ENCODE measurements at regions not wholly inside any gene's neighbourhood (a gene's known extent, or its start where the extent isn't known, plus 50 kb on each side); places are given as distances from the start of the nearest gene placed in this dataset.

GRCh38 chr9:1837453-1838084 lies 177.6 kb upstream of the SMARCA2 start:
- Mint-ChIP-seq H3K27me3 (no peaks in the 10 kb centered on the region), H3K4me1 (no peaks in the 10 kb centered on the region), H3K27ac (ENCODE audit: low read depth) (no peak overlapping the region), H3K9me3 (no peaks in the 10 kb centered on the region), H3K4me3 (no peak overlapping the region), H3K36me3 (ENCODE audit: insufficient read depth) (no peaks in the 10 kb centered on the region)
- ATAC-seq (replicated peaks; ENCODE audit: extremely low read depth, poor library complexity, severe bottlenecking) (no peak), DNase-seq (ENCODE audit: low spot score in 2 of 2) (no peak)

GRCh38 chr9:1839909-1840308 lies 175.2 kb upstream of the SMARCA2 start:
- H3K27ac Mint-ChIP-seq (ENCODE audit: low read depth), result no peak overlapping the region
- no peaks in the 10 kb centered on the region for H3K9me3 Mint-ChIP-seq
- DNase-seq (ENCODE audit: low spot score in 2 of 2) (no peak), ATAC-seq (replicated peaks; ENCODE audit: extremely low read depth, poor library complexity, severe bottlenecking) (no peak)
- H3K4me3 Mint-ChIP-seq, result no peak overlapping the region
- H3K27me3 Mint-ChIP-seq, result no peaks in the 10 kb centered on the region
- no peaks in the 10 kb centered on the region for H3K36me3 Mint-ChIP-seq (ENCODE audit: insufficient read depth)
- H3K4me1 Mint-ChIP-seq, result no peaks in the 10 kb centered on the region

GRCh38 chr9:1845425-1845824 lies 169.7 kb upstream of the SMARCA2 start:
- H3K9me3 Mint-ChIP-seq, result no peaks in the 10 kb centered on the region
- no peak overlapping the region for H3K4me3 Mint-ChIP-seq
- no peaks in the 10 kb centered on the region for H3K4me1 Mint-ChIP-seq
- H3K27ac Mint-ChIP-seq (ENCODE audit: low read depth), result no peak overlapping the region
- no peak for DNase-seq (ENCODE audit: low spot score in 2 of 2)
- H3K27me3 Mint-ChIP-seq, result no peaks in the 10 kb centered on the region
- H3K36me3 Mint-ChIP-seq (ENCODE audit: insufficient read depth), result no peaks in the 10 kb centered on the region
- no peak for ATAC-seq (replicated peaks; ENCODE audit: extremely low read depth, poor library complexity, severe bottlenecking)

- Mint-ChIP-seq H3K4me3 (no peak overlapping the region), H3K27me3 (peaks cover 11% of the 10 kb centered on the region), H3K36me3 (ENCODE audit: insufficient read depth) (no peaks in the 10 kb centered on the region), H3K4me1 (no peaks in the 10 kb centered on the region), H3K27ac (ENCODE audit: low read depth) (no peak overlapping the region), H3K9me3 (no peaks in the 10 kb centered on the region)
- DNase-seq (ENCODE audit: low spot score in 2 of 2) (no peak), ATAC-seq (replicated peaks; ENCODE audit: extremely low read depth, poor library complexity, severe bottlenecking) (no peak)
Measured at GRCh38 chr9:1855726-1856125, 159.4 kb upstream of the SMARCA2 start.

- H3K4me1 Mint-ChIP-seq, result peaks cover 15% of the 10 kb centered on the region
- H3K27ac Mint-ChIP-seq (ENCODE audit: low read depth), result no peak overlapping the region
- H3K4me3 Mint-ChIP-seq, result no peak overlapping the region
- peaks cover 11% of the 10 kb centered on the region for H3K27me3 Mint-ChIP-seq
- H3K9me3 Mint-ChIP-seq, result no peaks in the 10 kb centered on the region
- no peaks in the 10 kb centered on the region for H3K36me3 Mint-ChIP-seq (ENCODE audit: insufficient read depth)
- DNase-seq (ENCODE audit: low spot score in 2 of 2) (no peak), ATAC-seq (replicated peaks; ENCODE audit: extremely low read depth, poor library complexity, severe bottlenecking) (no peak)
Measured at GRCh38 chr9:1857808-1858207, 157.3 kb upstream of the SMARCA2 start.

- no peak for DNase-seq (ENCODE audit: low spot score in 2 of 2)
- peaks cover 21% of the 10 kb centered on the region for H3K27me3 Mint-ChIP-seq
- no peak overlapping the region for H3K27ac Mint-ChIP-seq (ENCODE audit: low read depth)
- H3K9me3 Mint-ChIP-seq, result no peaks in the 10 kb centered on the region
- H3K4me1 Mint-ChIP-seq, result no peaks in the 10 kb centered on the region
- H3K36me3 Mint-ChIP-seq (ENCODE audit: insufficient read depth), result no peaks in the 10 kb centered on the region
- no peak for ATAC-seq (replicated peaks; ENCODE audit: extremely low read depth, poor library complexity, severe bottlenecking)
- no peak overlapping the region for H3K4me3 Mint-ChIP-seq
Measured at GRCh38 chr9:1869843-1870242, 145.3 kb upstream of the SMARCA2 start.

GRCh38 chr9:1870915-1871314 lies 144.2 kb upstream of the SMARCA2 start:
- H3K4me3 Mint-ChIP-seq, result no peak overlapping the region
- H3K9me3 Mint-ChIP-seq, result no peaks in the 10 kb centered on the region
- no peak overlapping the region for H3K27ac Mint-ChIP-seq (ENCODE audit: low read depth)
- H3K4me1 Mint-ChIP-seq, result peaks cover 5% of the 10 kb centered on the region
- H3K36me3 Mint-ChIP-seq (ENCODE audit: insufficient read depth), result no peaks in the 10 kb centered on the region
- ATAC-seq (replicated peaks; ENCODE audit: extremely low read depth, poor library complexity, severe bottlenecking), result no peak
- peaks cover 21% of the 10 kb centered on the region for H3K27me3 Mint-ChIP-seq
- DNase-seq (ENCODE audit: low spot score in 2 of 2), result no peak

GRCh38 chr9:1871626-1872419 lies 143.3 kb upstream of the SMARCA2 start:
- no peak overlapping the region for H3K27ac Mint-ChIP-seq (ENCODE audit: low read depth)
- ATAC-seq (replicated peaks; ENCODE audit: extremely low read depth, poor library complexity, severe bottlenecking) (no peak), DNase-seq (ENCODE audit: low spot score in 2 of 2) (no peak)
- H3K4me3 Mint-ChIP-seq, result no peak overlapping the region
- peaks cover 21% of the 10 kb centered on the region for H3K27me3 Mint-ChIP-seq
- H3K4me1 Mint-ChIP-seq, result peaks cover 8% of the 10 kb centered on the region
- no peaks in the 10 kb centered on the region for H3K36me3 Mint-ChIP-seq (ENCODE audit: insufficient read depth)
- no peaks in the 10 kb centered on the region for H3K9me3 Mint-ChIP-seq

- no peak for ATAC-seq (replicated peaks; ENCODE audit: extremely low read depth, poor library complexity, severe bottlenecking)
- peaks cover 8% of the 10 kb centered on the region for H3K4me1 Mint-ChIP-seq
- peaks cover 21% of the 10 kb centered on the region for H3K27me3 Mint-ChIP-seq
- H3K4me3 Mint-ChIP-seq, result no peak overlapping the region
- H3K36me3 Mint-ChIP-seq (ENCODE audit: insufficient read depth), result no peaks in the 10 kb centered on the region
- no peak for DNase-seq (ENCODE audit: low spot score in 2 of 2)
- no peaks in the 10 kb centered on the region for H3K9me3 Mint-ChIP-seq
- H3K27ac Mint-ChIP-seq (ENCODE audit: low read depth), result no peak overlapping the region
Measured at GRCh38 chr9:1875251-1875851, 139.8 kb upstream of the SMARCA2 start.

- H3K9me3 Mint-ChIP-seq, result no peaks in the 10 kb centered on the region
- H3K27ac Mint-ChIP-seq (ENCODE audit: low read depth), result no peak overlapping the region
- DNase-seq (ENCODE audit: low spot score in 2 of 2) (no peak), ATAC-seq (replicated peaks; ENCODE audit: extremely low read depth, poor library complexity, severe bottlenecking) (no peak)
- peaks cover 8% of the 10 kb centered on the region for H3K4me1 Mint-ChIP-seq
- no peak overlapping the region for H3K4me3 Mint-ChIP-seq
- no peaks in the 10 kb centered on the region for H3K36me3 Mint-ChIP-seq (ENCODE audit: insufficient read depth)
- peaks cover 21% of the 10 kb centered on the region for H3K27me3 Mint-ChIP-seq
Measured at GRCh38 chr9:1875921-1876448, 139.2 kb upstream of the SMARCA2 start.

- Mint-ChIP-seq H3K36me3 (ENCODE audit: insufficient read depth) (no peaks in the 10 kb centered on the region), H3K27ac (ENCODE audit: low read depth) (no peak overlapping the region), H3K9me3 (no peaks in the 10 kb centered on the region), H3K4me3 (no peak overlapping the region), H3K27me3 (peaks cover 21% of the 10 kb centered on the region), H3K4me1 (peaks cover 8% of the 10 kb centered on the region)
- no peak for ATAC-seq (replicated peaks; ENCODE audit: extremely low read depth, poor library complexity, severe bottlenecking)
- DNase-seq (ENCODE audit: low spot score in 2 of 2), result no peak
Measured at GRCh38 chr9:1876891-1877496, 138.2 kb upstream of the SMARCA2 start.

GRCh38 chr9:1877951-1878350 lies 137.2 kb upstream of the SMARCA2 start:
- H3K4me1 Mint-ChIP-seq, result peaks cover 8% of the 10 kb centered on the region
- H3K4me3 Mint-ChIP-seq, result no peak overlapping the region
- ATAC-seq (replicated peaks; ENCODE audit: extremely low read depth, poor library complexity, severe bottlenecking) (no peak), DNase-seq (ENCODE audit: low spot score in 2 of 2) (no peak)
- peaks cover 21% of the 10 kb centered on the region for H3K27me3 Mint-ChIP-seq
- H3K36me3 Mint-ChIP-seq (ENCODE audit: insufficient read depth), result no peaks in the 10 kb centered on the region
- H3K27ac Mint-ChIP-seq (ENCODE audit: low read depth), result no peak overlapping the region
- H3K9me3 Mint-ChIP-seq, result no peaks in the 10 kb centered on the region
